SK-N-SH treated with all-trans-retinoic acid at 6 μM for 48 hours (cell line): ENCODE measurements at regions not wholly inside any gene's neighbourhood (a gene's known extent, or its start where the extent isn't known, plus 50 kb on each side); places are given as distances from the start of the nearest gene placed in this dataset.

Source experiments
- ATAC-seq: fragments of 200-7000 bp; cut with Tn5 transposase; 3 replicates; pipeline ENCODE4 v1.9.1; 2020; ENCODE audit warnings: mild to moderate bottlenecking, moderate library complexity
- ARNTL ChIP-seq: fragments of 450-650 bp; formaldehyde crosslinking; IDR thresholded peaks from 2 replicates; pipeline ENCODE4 v1.5.0; 2020; ENCODE audit warnings: low read depth, mild to moderate bottlenecking, moderate library complexity, borderline replicate concordance
- BACH2 ChIP-seq: fragments of 250-450 bp; sonication (Bioruptor Pico); IDR thresholded peaks from 2 replicates; pipeline ENCODE4 v1.9.0; 2021; ENCODE audit warnings: mild to moderate bottlenecking, borderline replicate concordance
- ESRRG ChIP-seq: fragments of 250-450 bp; sonication (Bioruptor Pico); IDR thresholded peaks from 2 replicates; pipeline ENCODE4 v1.6.1; 2021; ENCODE audit warnings: mild to moderate bottlenecking
- ISL1 ChIP-seq: fragments of 250-450 bp; sonication (Bioruptor Pico); IDR thresholded peaks from 2 replicates; pipeline ENCODE4 v2.1.2; 2022; ENCODE audit warnings: mild to moderate bottlenecking, moderate library complexity
- OSR1 ChIP-seq: fragments of 250-450 bp; sonication (Bioruptor Pico); IDR thresholded peaks from 2 replicates; pipeline ENCODE4 v1.8.0; 2022; ENCODE audit warnings: moderate library complexity, mild to moderate bottlenecking, inconsistent platforms
- PATZ1 ChIP-seq: fragments of 250-450 bp; sonication (Bioruptor Pico); IDR thresholded peaks from 2 replicates; pipeline ENCODE4 v1.8.0; 2020; ENCODE audit warnings: mild to moderate bottlenecking, moderate library complexity, borderline replicate concordance
- POU6F1 ChIP-seq: fragments of 250-450 bp; sonication (Bioruptor Pico); IDR thresholded peaks from 2 replicates; pipeline ENCODE4 v1.8.0; 2021; ENCODE audit warnings: low read depth, mild to moderate bottlenecking, moderate library complexity, borderline replicate concordance
- RARB ChIP-seq: fragments of 250-450 bp; sonication (Bioruptor Pico); IDR thresholded peaks from 2 replicates; pipeline ENCODE4 v1.8.0; 2021; ENCODE audit warnings: mild to moderate bottlenecking, moderate library complexity
- SNAI2 ChIP-seq: fragments of 250-450 bp; sonication (Bioruptor Pico); IDR thresholded peaks from 2 replicates; pipeline ENCODE4 v1.5.0; 2020; ENCODE audit warnings: mild to moderate bottlenecking, moderate library complexity
- TCF4 ChIP-seq: fragments of 250-450 bp; sonication (Bioruptor Pico); IDR thresholded peaks from 2 replicates; pipeline ENCODE4 v1.8.0; 2021; ENCODE audit warnings: mild to moderate bottlenecking, moderate library complexity, borderline replicate concordance
- TSHZ2 ChIP-seq: fragments of 250-450 bp; sonication (Bioruptor Pico); IDR thresholded peaks from 2 replicates; pipeline ENCODE4 v1.5.0; 2020; ENCODE audit warnings: mild to moderate bottlenecking, moderate library complexity
- ZC3H10 ChIP-seq: fragments of 250-450 bp; sonication (Bioruptor Pico); IDR thresholded peaks from 2 replicates; pipeline ENCODE4 v1.5.1; 2021; ENCODE audit warnings: mild to moderate bottlenecking, moderate library complexity
- ZFP3 ChIP-seq: fragments of 250-450 bp; sonication (Bioruptor Pico); IDR thresholded peaks from 2 replicates; pipeline ENCODE4 v1.5.0; 2020; ENCODE audit warnings: mild to moderate bottlenecking, moderate library complexity
- ZFP30 ChIP-seq: fragments of 450-650 bp; formaldehyde crosslinking; IDR thresholded peaks from 2 replicates; pipeline ENCODE4 v1.5.0; 2022; ENCODE audit warnings: mild to moderate bottlenecking, moderate library complexity
- ZNF8 ChIP-seq: fragments of 450-650 bp; formaldehyde crosslinking; IDR thresholded peaks from 2 replicates; pipeline ENCODE4 v1.5.0; 2020; ENCODE audit warnings: mild to moderate bottlenecking, moderate library complexity
- TF ChIP-seq, protein P1 (sequence below): fragments of 250-450 bp; sonication (Bioruptor Pico); IDR thresholded peaks from 2 replicates; pipeline ENCODE4 v1.5.1; 2021; ENCODE audit warnings: mild to moderate bottlenecking, moderate library complexity
- TF ChIP-seq, protein P2 (sequence below): fragments of 250-450 bp; sonication (Bioruptor Pico); IDR thresholded peaks from 2 replicates; pipeline ENCODE4 v1.5.1; 2020; ENCODE audit warnings: low read depth, mild to moderate bottlenecking, moderate library complexity

DNA sequence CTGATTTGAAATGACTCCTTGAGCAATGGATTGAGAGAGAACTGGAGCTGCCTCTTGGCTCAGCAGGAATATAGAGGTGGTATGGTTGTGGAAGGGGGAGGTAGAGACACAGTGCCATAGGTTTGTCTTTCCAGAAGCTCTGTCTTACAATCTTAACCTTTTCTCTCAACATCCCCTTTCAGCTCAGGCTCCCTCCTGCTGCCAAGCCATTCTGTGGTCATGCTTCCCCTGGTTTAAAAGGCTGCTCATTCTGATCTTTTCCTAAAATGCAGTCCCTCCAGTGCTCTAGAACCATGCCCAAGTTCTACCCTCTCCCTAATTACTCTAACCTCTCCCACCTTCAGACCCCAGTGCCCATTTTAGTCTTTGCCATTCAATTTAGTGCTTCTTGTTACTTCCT lies 517.9 kb upstream of the MARCKS start (continued):
- TF ChIP-seq SNAI2 (CRISPR knock-in tag) = no peak
- no peak for TF ChIP-seq ARNTL (CRISPR knock-in tag)

DNA sequence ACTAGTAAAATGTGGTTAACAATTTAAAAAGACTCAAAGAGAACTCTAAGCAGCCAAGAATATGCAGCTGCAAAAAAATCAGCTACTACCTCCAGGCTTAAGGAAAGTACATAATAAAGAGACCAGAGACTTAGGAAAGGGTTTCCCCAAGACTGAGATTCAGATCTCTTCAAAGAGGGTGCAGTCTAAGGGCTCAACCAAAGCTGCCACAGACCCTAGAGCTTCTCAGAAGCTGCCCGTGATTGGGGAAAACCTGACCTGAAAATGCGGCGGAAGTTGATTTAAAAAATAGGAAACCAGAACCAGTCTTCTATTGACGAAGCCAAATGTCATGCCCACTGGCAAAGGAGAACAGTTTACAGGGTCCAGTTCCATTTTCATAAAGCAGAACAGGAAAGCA lies 516.8 kb upstream of the MARCKS start:
- ATAC-seq = no peak
- no peak for TF ChIP-seq ZNF8 (CRISPR knock-in tag)

DNA sequence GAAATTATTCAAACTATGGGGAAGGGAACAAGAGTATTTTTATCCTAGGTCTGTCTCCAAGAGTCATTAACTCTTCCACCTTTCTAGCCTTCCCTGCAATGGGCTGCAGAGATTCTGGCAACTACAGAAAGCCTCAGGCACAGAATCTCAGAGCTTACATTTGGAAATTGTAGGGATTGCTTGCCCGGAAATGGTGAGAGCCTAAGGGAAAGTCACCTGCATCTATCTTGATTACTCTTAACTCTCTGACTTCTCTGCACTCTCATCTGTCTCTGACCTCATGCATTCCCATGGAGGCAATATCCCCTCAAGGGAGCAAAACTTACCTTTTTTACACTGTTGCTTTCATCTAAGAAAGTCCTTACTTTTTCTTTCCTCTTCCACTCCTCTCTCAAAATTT lies 513.2 kb upstream of the MARCKS start:
- TF ChIP-seq OSR1 (CRISPR knock-in tag) = no peak
- no peak for TF ChIP-seq POU6F1 (CRISPR knock-in tag)
- no peak for TF ChIP-seq ZFP30 (CRISPR knock-in tag)
- TF ChIP-seq ISL1 (CRISPR knock-in tag) = no peak
- no peak for TF ChIP-seq PATZ1
- TF ChIP-seq, protein P1, sequence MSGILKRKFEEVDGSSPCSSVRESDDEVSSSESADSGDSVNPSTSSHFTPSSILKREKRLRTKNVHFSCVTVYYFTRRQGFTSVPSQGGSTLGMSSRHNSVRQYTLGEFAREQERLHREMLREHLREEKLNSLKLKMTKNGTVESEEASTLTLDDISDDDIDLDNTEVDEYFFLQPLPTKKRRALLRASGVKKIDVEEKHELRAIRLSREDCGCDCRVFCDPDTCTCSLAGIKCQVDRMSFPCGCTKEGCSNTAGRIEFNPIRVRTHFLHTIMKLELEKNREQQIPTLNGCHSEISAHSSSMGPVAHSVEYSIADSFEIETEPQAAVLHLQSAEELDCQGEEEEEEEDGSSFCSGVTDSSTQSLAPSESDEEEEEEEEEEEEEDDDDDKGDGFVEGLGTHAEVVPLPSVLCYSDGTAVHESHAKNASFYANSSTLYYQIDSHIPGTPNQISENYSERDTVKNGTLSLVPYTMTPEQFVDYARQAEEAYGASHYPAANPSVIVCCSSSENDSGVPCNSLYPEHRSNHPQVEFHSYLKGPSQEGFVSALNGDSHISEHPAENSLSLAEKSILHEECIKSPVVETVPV (CRISPR knock-in tag) = no peak
- no peak for TF ChIP-seq RARB (CRISPR knock-in tag)
- TF ChIP-seq TSHZ2 (CRISPR knock-in tag) = no peak
- TF ChIP-seq, protein P2, sequence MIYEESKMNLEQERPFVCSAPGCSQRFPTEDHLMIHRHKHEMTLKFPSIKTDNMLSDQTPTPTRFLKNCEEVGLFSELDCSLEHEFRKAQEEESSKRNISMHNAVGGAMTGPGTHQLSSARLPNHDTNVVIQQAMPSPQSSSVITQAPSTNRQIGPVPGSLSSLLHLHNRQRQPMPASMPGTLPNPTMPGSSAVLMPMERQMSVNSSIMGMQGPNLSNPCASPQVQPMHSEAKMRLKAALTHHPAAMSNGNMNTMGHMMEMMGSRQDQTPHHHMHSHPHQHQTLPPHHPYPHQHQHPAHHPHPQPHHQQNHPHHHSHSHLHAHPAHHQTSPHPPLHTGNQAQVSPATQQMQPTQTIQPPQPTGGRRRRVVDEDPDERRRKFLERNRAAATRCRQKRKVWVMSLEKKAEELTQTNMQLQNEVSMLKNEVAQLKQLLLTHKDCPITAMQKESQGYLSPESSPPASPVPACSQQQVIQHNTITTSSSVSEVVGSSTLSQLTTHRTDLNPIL (CRISPR knock-in tag) = no peak
- TF ChIP-seq BACH2 (CRISPR knock-in tag) = no peak
- no peak for TF ChIP-seq ESRRG (CRISPR knock-in tag)
- TF ChIP-seq ZNF8 (CRISPR knock-in tag) = no peak
- TF ChIP-seq ZC3H10 (CRISPR knock-in tag) = no peak
- TF ChIP-seq TCF4 (CRISPR knock-in tag) = no peak
- TF ChIP-seq ZFP3 (CRISPR knock-in tag) = no peak
- TF ChIP-seq, all 23 proteins: peak for 0

GRCh38 chr6:113344969-113345368 lies 512.2 kb upstream of the MARCKS start:
- no peak; the same call in 2 of the 3 replicates for ATAC-seq
- TF ChIP-seq PATZ1 (no peak), BACH2 (CRISPR knock-in tag) (no peak)

More for the DNA sequence above, 513.2 kb upstream of the MARCKS start:
- no peak for ATAC-seq
